DOHH2 (cell line): ENCODE measurements at regions not wholly inside any gene's neighbourhood (a gene's known extent, or its start where the extent isn't known, plus 50 kb on each side); places are given as distances from the start of the nearest gene placed in this dataset.

Experiments
- H3F3A ChIP-seq: fragments of 200-600 bp; sonication (generic), shearing (Covaris generic); 2 replicates; pipeline ENCODE4 v1.6.0; 2016; ENCODE audit warnings: antibody characterized with exemption, mild to moderate bottlenecking; ENCODE audit not compliant: control insufficient read depth, insufficient read depth
- H3K27ac ChIP-seq: fragments of 200-600 bp; sonication (generic); 2 replicates; pipeline ENCODE4 v1.5.1; 2014; ENCODE audit warnings: low read depth, mild to moderate bottlenecking, low read length, moderate library complexity
- H3K27me3 ChIP-seq: fragments of 200-600 bp; sonication (generic); 2 replicates; pipeline ENCODE4 v1.6.1; 2014; ENCODE audit warnings: mild to moderate bottlenecking, low read length, mixed read lengths; ENCODE audit not compliant: control insufficient read depth
- H3K36me3 ChIP-seq: fragments of 200-600 bp; sonication (generic); 2 replicates; pipeline ENCODE4 v1.6.1; 2014; ENCODE audit warnings: mild to moderate bottlenecking, low read length, moderate library complexity, mixed read lengths; ENCODE audit not compliant: control insufficient read depth
- H3K4me1 ChIP-seq: fragments of 200-600 bp; sonication (generic); 2 replicates; pipeline ENCODE4 v1.6.1; 2014; ENCODE audit warnings: mild to moderate bottlenecking, low read length, mixed read lengths; ENCODE audit not compliant: control insufficient read depth
- H3K4me2 ChIP-seq: fragments of 200-600 bp; sonication (generic); 2 replicates; pipeline ENCODE4 v1.6.0; 2014; ENCODE audit warnings: mild to moderate bottlenecking, low read length, moderate library complexity
- H3K4me3 ChIP-seq: fragments of 200-600 bp; sonication (generic); 2 replicates; pipeline ENCODE4 v1.5.1; 2014; ENCODE audit warnings: mild to moderate bottlenecking, low read length, mixed read lengths
- H3K79me2 ChIP-seq: fragments of 200-600 bp; sonication (generic); 2 replicates; pipeline ENCODE4 v1.6.1; 2014; ENCODE audit warnings: mild to moderate bottlenecking, low read length, mixed read lengths; ENCODE audit not compliant: control insufficient read depth
- H3K9me2 ChIP-seq: fragments of 200-600 bp; sonication (generic); replicated peaks from 2 replicates; pipeline ENCODE4 v1.6.1; 2014; ENCODE audit warnings: mild to moderate bottlenecking, low read length, mixed read lengths; ENCODE audit not compliant: control insufficient read depth
- H3K9me3 ChIP-seq: fragments of 200-600 bp; sonication (generic); 2 replicates; pipeline ENCODE4 v1.6.1; 2014; ENCODE audit warnings: antibody characterized with exemption, low read length, mixed read lengths; ENCODE audit not compliant: control insufficient read depth, insufficient read depth
- H4K20me1 ChIP-seq: fragments of 200-600 bp; sonication (generic); 2 replicates; pipeline ENCODE4 v1.6.0; 2014; ENCODE audit warnings: low read depth, mild to moderate bottlenecking, antibody characterized with exemption, low read length, moderate library complexity; ENCODE audit not compliant: control insufficient read depth, insufficient read depth
- CTCF ChIP-seq: fragments of 200-600 bp; sonication (generic); IDR thresholded peaks from one replicate; pipeline ENCODE4 v1.5.1; 2014; ENCODE audit warnings: antibody characterized with exemption, mild to moderate bottlenecking, low read depth, low read length; ENCODE audit not compliant: poor library complexity, severe bottlenecking
- EZH2phosphoT487 ChIP-seq: fragments of 200-600 bp; sonication (generic); IDR thresholded peaks from 2 replicates; pipeline ENCODE4 v1.6.1; 2017; ENCODE audit warnings: borderline replicate concordance, mild to moderate bottlenecking, antibody characterized with exemption, low read length, moderate library complexity, mixed read lengths

GRCh38 chr4:11624370-11624769, 195.7 kb upstream of the HS3ST1 start:
- H3K9me3 ChIP-seq, result no peaks in the 10 kb centered on the region

DNA sequence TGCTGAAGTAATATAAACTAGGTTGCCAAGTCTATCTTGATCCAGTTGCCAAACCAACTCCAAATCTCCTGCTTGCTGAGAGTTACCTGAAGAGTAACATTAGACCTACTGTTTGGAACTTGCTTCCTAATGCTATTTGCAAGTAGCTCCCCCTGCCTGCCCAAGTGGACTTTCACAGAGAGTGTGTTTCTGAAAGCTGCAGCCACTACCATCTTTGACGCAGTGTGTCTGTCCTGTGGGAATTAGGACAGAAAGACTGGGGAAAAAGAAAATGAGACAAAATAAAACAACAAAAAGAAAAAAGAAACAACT, 195.0 kb upstream of the HS3ST1 start:
- TF ChIP-seq CTCF, result no peak
- TF ChIP-seq EZH2phosphoT487, result no peak
- no peaks in the 10 kb centered on the region for H3F3A ChIP-seq
- H3K9me2 ChIP-seq, result no peaks in the 10 kb centered on the region
- no peak overlapping the region for H3K4me3 ChIP-seq
- no peaks in the 10 kb centered on the region for H3K36me3 ChIP-seq
- no peaks in the 10 kb centered on the region for H4K20me1 ChIP-seq
- no peaks in the 10 kb centered on the region for H3K79me2 ChIP-seq
- H3K27ac ChIP-seq, result no peak overlapping the region
- no peak overlapping the region for H3K4me2 ChIP-seq
- no peaks in the 10 kb centered on the region for H3K27me3 ChIP-seq
- H3K9me3 ChIP-seq, result no peaks in the 10 kb centered on the region
- no peaks in the 10 kb centered on the region for H3K4me1 ChIP-seq

More at GRCh38 chr4:11624370-11624769, 195.7 kb upstream of the HS3ST1 start:
- no peaks in the 10 kb centered on the region for H3K4me1 ChIP-seq
- H3K27me3 ChIP-seq, result no peaks in the 10 kb centered on the region
- no peak overlapping the region for H3K4me2 ChIP-seq
- H3K79me2 ChIP-seq, result no peaks in the 10 kb centered on the region
- H3K9me2 ChIP-seq, result no peaks in the 10 kb centered on the region
- H4K20me1 ChIP-seq, result no peaks in the 10 kb centered on the region
- no peaks in the 10 kb centered on the region for H3F3A ChIP-seq
- TF ChIP-seq CTCF (no peak), EZH2phosphoT487 (no peak)
- no peaks in the 10 kb centered on the region for H3K36me3 ChIP-seq
- H3K4me3 ChIP-seq, result no peak overlapping the region
- H3K27ac ChIP-seq, result no peak overlapping the region

GRCh38 chr4:11622961-11623725, 194.4 kb upstream of the HS3ST1 start:
- TF ChIP-seq CTCF (no peak), EZH2phosphoT487 (no peak)
- H3K4me1 ChIP-seq, result no peaks in the 10 kb centered on the region
- no peak overlapping the region for H3K27ac ChIP-seq
- no peak overlapping the region for H3K4me3 ChIP-seq
- no peaks in the 10 kb centered on the region for H3K9me3 ChIP-seq
- H3K4me2 ChIP-seq, result no peak overlapping the region
- H3K36me3 ChIP-seq, result no peaks in the 10 kb centered on the region
- no peaks in the 10 kb centered on the region for H3K27me3 ChIP-seq
- no peaks in the 10 kb centered on the region for H3F3A ChIP-seq
- H3K9me2 ChIP-seq, result no peaks in the 10 kb centered on the region
- H4K20me1 ChIP-seq, result no peaks in the 10 kb centered on the region
- H3K79me2 ChIP-seq, result no peaks in the 10 kb centered on the region
